Neural progenitor cell (in vitro differentiated cells): ENCODE measurements at regions not wholly inside any gene's neighbourhood (a gene's known extent, or its start where the extent isn't known, plus 50 kb on each side); places are given as distances from the start of the nearest gene placed in this dataset.
"Not testable (repeated sequence)": the region's sequence is repeated elsewhere in the genome, so short reads cannot be mapped to it uniquely, and the experiment has no call there.

Experiments
- CTCF ChIP-seq: fragments of 200-600 bp; sonication (generic); IDR thresholded peaks from 2 replicates; pipeline ENCODE4 v1.5.1; 2017; ENCODE audit warnings: antibody characterized with exemption, mild to moderate bottlenecking
- EZH2 ChIP-seq: fragments of 200-600 bp; sonication (generic); IDR thresholded peaks from 2 replicates; pipeline ENCODE4 v1.6.1; 2017; ENCODE audit warnings: antibody characterized with exemption, mild to moderate bottlenecking, moderate library complexity

- not testable (repeated sequence) for TF ChIP-seq CTCF, EZH2
These were observed 73.5 kb upstream of the CDC42EP3 start for GRCh38 chr2:37744961-37745360.
